Stimulated activated CD8-positive, alpha-beta memory T cell treated with anti-CD3 and anti-CD28 coated beads, Interleukin-15, amount 100 ng/mL, for 24 hours (primary cell): ENCODE measurements at regions not wholly inside any gene's neighbourhood (a gene's known extent, or its start where the extent isn't known, plus 50 kb on each side); places are given as distances from the start of the nearest gene placed in this dataset.

Source experiments
- DNase-seq: peaks from one replicate; pipeline ENCODE4 v3.0.0-alpha.2; 2020; ENCODE audit warnings: low read depth

GRCh38 chr15:47326410-47327333 is 390.6 kb upstream of the SEMA6D start:
- no peak for DNase-seq

GRCh38 chr15:47331829-47332393 is 385.4 kb upstream of the SEMA6D start:
- DNase-seq = no peak

- DNase-seq = no peak
These were observed 384.8 kb upstream of the SEMA6D start for GRCh38 chr15:47332481-47332880.

- DNase-seq = no peak
These were observed 383.6 kb upstream of the SEMA6D start for GRCh38 chr15:47333734-47334133.

- DNase-seq = no peak
These were observed 382.3 kb upstream of the SEMA6D start for GRCh38 chr15:47334805-47335535.

GRCh38 chr15:47337106-47337505 is 380.2 kb upstream of the SEMA6D start:
- DNase-seq = no peak

GRCh38 chr15:47337836-47338235 is 379.5 kb upstream of the SEMA6D start:
- DNase-seq = no peak

- DNase-seq = no peak
These were observed 378.5 kb upstream of the SEMA6D start for GRCh38 chr15:47338771-47339170.

- no peak for DNase-seq
These were observed 377.3 kb upstream of the SEMA6D start for GRCh38 chr15:47339800-47340570.

- DNase-seq = no peak
These were observed 376.8 kb upstream of the SEMA6D start for GRCh38 chr15:47340571-47340920.

GRCh38 chr15:47349179-47349578 is 368.1 kb upstream of the SEMA6D start:
- no peak for DNase-seq

GRCh38 chr15:47351501-47351900 is 365.8 kb upstream of the SEMA6D start:
- no peak for DNase-seq

GRCh38 chr15:47352217-47352616 is 365.1 kb upstream of the SEMA6D start:
- no peak for DNase-seq

- DNase-seq = no peak
These were observed 361.5 kb upstream of the SEMA6D start for GRCh38 chr15:47355759-47356158.

- DNase-seq = no peak
These were observed 361.0 kb upstream of the SEMA6D start for GRCh38 chr15:47356297-47356696.

GRCh38 chr15:47358876-47359275 is 358.4 kb upstream of the SEMA6D start:
- no peak for DNase-seq

GRCh38 chr15:47360305-47360704 is 357.0 kb upstream of the SEMA6D start:
- no peak for DNase-seq

GRCh38 chr15:47362118-47362905 is 355.0 kb upstream of the SEMA6D start:
- DNase-seq = no peak

GRCh38 chr15:47363653-47364052 is 353.7 kb upstream of the SEMA6D start:
- DNase-seq = no peak

- no peak for DNase-seq
These were observed 352.8 kb upstream of the SEMA6D start for GRCh38 chr15:47364230-47365141.
